Erythroblast (primary cell): ENCODE measurements at regions not wholly inside any gene's neighbourhood (a gene's known extent, or its start where the extent isn't known, plus 50 kb on each side); places are given as distances from the start of the nearest gene placed in this dataset.

Experiments used
- GATA1 ChIP-seq: IDR thresholded peaks from 2 replicates; pipeline ENCODE4 v1.6.1; 2011; ENCODE audit warnings: low read depth, mild to moderate bottlenecking, control low read depth, low read length, moderate library complexity
- POLR2A ChIP-seq: IDR thresholded peaks from 2 replicates; pipeline ENCODE4 v1.6.1; 2011; ENCODE audit warnings: mild to moderate bottlenecking, low read length

- TF ChIP-seq POLR2A (no peak), GATA1 (no peak)
Measured at GRCh38 chr20:56974499-56975250, 291.8 kb downstream of the BMP7 start.
